Keratinocyte (primary cell): ENCODE measurements at regions not wholly inside any gene's neighbourhood (a gene's known extent, or its start where the extent isn't known, plus 50 kb on each side); places are given as distances from the start of the nearest gene placed in this dataset.

Source experiments
- DNase-seq: peaks from one replicate; pipeline ENCODE4 v3.0.0-alpha.2; 2011; ENCODE audit warnings: low read depth, missing footprints, low spot score
- FAIRE-seq: peaks from 2 replicates; lab custom pipeline; 2011; peaks lifted over from hg19 to GRCh38; lab: Jason Lieb, UNC
- H2AFZ ChIP-seq: 2 replicates; pipeline ENCODE4 v1.6.0; 2012; ENCODE audit warnings: low read length, control low read depth, inconsistent platforms; ENCODE audit not compliant: control insufficient read depth
- H3K27ac ChIP-seq: 2 replicates; pipeline ENCODE4 v1.5.1; 2011; ENCODE audit warnings: low read length; ENCODE audit not compliant: control insufficient read depth, insufficient read depth
- H3K27me3 ChIP-seq: 3 replicates; pipeline ENCODE4 v1.6.0; 2011; ENCODE audit warnings: low read length; ENCODE audit not compliant: control insufficient read depth, insufficient read depth; ENCODE audit errors: extremely low read depth
- H3K36me3 ChIP-seq, 2 experiments: 2 replicates in 1 of 2; 3 replicates in 1 of 2; pipeline ENCODE4 v1.5.1; 2011; ENCODE audit warnings: low read length in 2 of 2, mild to moderate bottlenecking in 1 of 2; ENCODE audit not compliant: control insufficient read depth in 2 of 2, insufficient read depth in 2 of 2; ENCODE audit errors: extremely low read depth in 1 of 2
- H3K4me1 ChIP-seq: 3 replicates; pipeline ENCODE4 v1.5.1; 2011; ENCODE audit warnings: low read length; ENCODE audit not compliant: control insufficient read depth, insufficient read depth; ENCODE audit errors: extremely low read depth
- H3K4me2 ChIP-seq: 3 replicates; pipeline ENCODE4 v1.6.0; 2011; ENCODE audit warnings: low read depth, low read length; ENCODE audit not compliant: control insufficient read depth, insufficient read depth; ENCODE audit errors: extremely low read depth
- H3K4me3 ChIP-seq, 3 experiments: fragments of 200-600 bp in 1 of 3; sonication (generic) in 1 of 3; 2 replicates in 2 of 3; 3 replicates in 1 of 3; pipeline ENCODE4 v1.5.1; 2011 to 2016; ENCODE audit warnings: low read length in 3 of 3, mild to moderate bottlenecking in 3 of 3, control low read depth in 2 of 3, inconsistent platforms in 1 of 3, low read depth in 1 of 3, mixed read lengths in 1 of 3, mixed run types in 1 of 3, moderate library complexity in 1 of 3; ENCODE audit not compliant: control insufficient read depth in 2 of 3, insufficient read depth in 2 of 3; ENCODE audit errors: extremely low read depth in 1 of 3
- H3K79me2 ChIP-seq: 2 replicates; pipeline ENCODE4 v1.6.0; 2012; ENCODE audit warnings: low read length; ENCODE audit not compliant: control insufficient read depth, insufficient read depth
- H3K9ac ChIP-seq: 3 replicates; pipeline ENCODE4 v1.6.0; 2011; ENCODE audit warnings: low read length; ENCODE audit not compliant: control insufficient read depth, insufficient read depth; ENCODE audit errors: extremely low read depth
- H3K9me1 ChIP-seq: 3 replicates; pipeline ENCODE4 v1.6.0; 2011; ENCODE audit warnings: low read length; ENCODE audit not compliant: control insufficient read depth, insufficient read depth; ENCODE audit errors: extremely low read depth
- H3K9me3 ChIP-seq: 2 replicates; pipeline ENCODE4 v1.5.1; 2012; ENCODE audit warnings: low read depth, low read length; ENCODE audit not compliant: control insufficient read depth
- H4K20me1 ChIP-seq: 3 replicates; pipeline ENCODE4 v1.6.0; 2011; ENCODE audit warnings: low read length; ENCODE audit not compliant: control insufficient read depth, insufficient read depth; ENCODE audit errors: extremely low read depth
- CTCF ChIP-seq, 3 experiments: IDR thresholded peaks in 1 of 3; conservative IDR thresholded peaks in 1 of 3; optimal IDR thresholded peaks in 1 of 3; 2 replicates in 2 of 3; 3 replicates in 1 of 3; pipeline versions ENCODE3 to v1.5.1; 2011; ENCODE audit warnings: low read length in 3 of 3, mild to moderate bottlenecking in 3 of 3, moderate library complexity in 2 of 3, control low read depth in 1 of 3, inconsistent platforms in 1 of 3; ENCODE audit not compliant: insufficient read depth in 2 of 3; ENCODE audit errors: extremely low read depth in 1 of 3
- EZH2 ChIP-seq: IDR thresholded peaks from one replicate; pipeline ENCODE4 v1.6.1; 2012; ENCODE audit warnings: inconsistent platforms, mild to moderate bottlenecking, low read length, moderate library complexity
- dilution Hi-C: fragments of 300-500 bp; cut with MboI; formaldehyde crosslinking; loops from one replicate; pipeline ENCODE4 v1.7.0; 2020; ENCODE audit warnings: low sequenced_read_pairs; ENCODE audit not compliant: extremely low pct_ligation_motif_present

GRCh38 chr5:159784993-159785392 lies 131.3 kb upstream of the ADRA1B start:
- Histone ChIP-seq H3K36me3 (no peaks in the 10 kb centered on the region), H3K4me3 (no peak overlapping the region), H3K9me1 (no peaks in the 10 kb centered on the region), H3K79me2 (no peaks in the 10 kb centered on the region), H4K20me1 (no peaks in the 10 kb centered on the region), H3K4me1 (peaks cover 29% of the 10 kb centered on the region), H3K9ac (no peak overlapping the region), H3K27ac (no peak overlapping the region), H3K27me3 (no peaks in the 10 kb centered on the region), H2AFZ (no peak overlapping the region), H3K4me2 (no peak overlapping the region), H3K9me3 (peaks cover 6% of the 10 kb centered on the region)
- DNase-seq (no peak), FAIRE-seq (no peak)
- TF ChIP-seq CTCF (optimal IDR thresholded peaks at IDR 0.05 in 1 of 3, IDR thresholded peaks at IDR 0.05 in 1 of 3, conservative IDR thresholded peaks at IDR 0.05 in 1 of 3; ENCODE audit: extremely low read depth in 1 of 3, insufficient read depth in 2 of 3, low read length in 3 of 3) = no peak
- TF ChIP-seq EZH2 = no peak
- dilution Hi-C loops = no loop called here

- dilution Hi-C loops = no loop called here
- no peak overlapping the region for H2AFZ ChIP-seq
- H3K27ac ChIP-seq = no peak overlapping the region
- DNase-seq (no peak), FAIRE-seq (no peak)
- no peak overlapping the region for H3K4me2 ChIP-seq
- H3K4me1 ChIP-seq = peaks cover 23% of the 10 kb centered on the region
- no peaks in the 10 kb centered on the region for H4K20me1 ChIP-seq
- H3K79me2 ChIP-seq = no peaks in the 10 kb centered on the region
- peaks cover 6% of the 10 kb centered on the region for H3K9me3 ChIP-seq
- no peak overlapping the region for H3K9ac ChIP-seq
- TF ChIP-seq CTCF (optimal IDR thresholded peaks at IDR 0.05 in 1 of 3, IDR thresholded peaks at IDR 0.05 in 1 of 3, conservative IDR thresholded peaks at IDR 0.05 in 1 of 3; ENCODE audit: extremely low read depth in 1 of 3, insufficient read depth in 2 of 3, low read length in 3 of 3) = no peak
- no peak for TF ChIP-seq EZH2
- no peaks in the 10 kb centered on the region for H3K9me1 ChIP-seq
- no peaks in the 10 kb centered on the region for H3K36me3 ChIP-seq
- H3K4me3 ChIP-seq = no peak overlapping the region
- no peaks in the 10 kb centered on the region for H3K27me3 ChIP-seq
Measured at GRCh38 chr5:159785656-159786055, 130.6 kb upstream of the ADRA1B start.
